H1 (cell line): ENCODE measurements at regions not wholly inside any gene's neighbourhood (a gene's known extent, or its start where the extent isn't known, plus 50 kb on each side); places are given as distances from the start of the nearest gene placed in this dataset.

Source experiments
- ATF3 ChIP-seq: IDR thresholded peaks from 2 replicates; pipeline ENCODE4 v1.6.1; 2011; ENCODE audit warnings: low read depth, mild to moderate bottlenecking, low read length; ENCODE audit not compliant: insufficient read depth
- CHD7 ChIP-seq: fragments of 300-600 bp; sonication (generic); IDR thresholded peaks from 2 replicates; pipeline ENCODE4 v1.7.1; 2012; ENCODE audit warnings: low read length, moderate library complexity, mild to moderate bottlenecking, inconsistent platforms; ENCODE audit not compliant: insufficient replicate concordance
- EGR1 ChIP-seq: IDR thresholded peaks from 2 replicates; pipeline ENCODE4 v1.6.1; 2011; ENCODE audit warnings: low read depth, low read length, borderline replicate concordance
- GABPA ChIP-seq: IDR thresholded peaks from 2 replicates; pipeline ENCODE4 v1.6.1; 2011; ENCODE audit warnings: mild to moderate bottlenecking, low read length, moderate library complexity, borderline replicate concordance; ENCODE audit not compliant: insufficient read depth
- MAX ChIP-seq: IDR thresholded peaks from 2 replicates; pipeline ENCODE4 v1.6.1; 2012; ENCODE audit warnings: inconsistent platforms
- RAD21 ChIP-seq, 2 experiments: IDR thresholded peaks in 1 of 2; conservative IDR thresholded peaks in 1 of 2; 2 replicates each; pipeline ENCODE4 v1.6.1; 2011; ENCODE audit warnings: low read depth in 2 of 2, low read length in 2 of 2, improper control_type of control experiment in 1 of 2, inconsistent platforms in 1 of 2, mild to moderate bottlenecking in 1 of 2, moderate library complexity in 1 of 2
- RBBP5 ChIP-seq: IDR thresholded peaks from 2 replicates; pipeline ENCODE4 v1.7.1; 2012; ENCODE audit warnings: low read depth, mild to moderate bottlenecking, inconsistent platforms, low read length, moderate library complexity, borderline replicate concordance
- SIX5 ChIP-seq: IDR thresholded peaks from 2 replicates; pipeline ENCODE4 v1.6.1; 2011; ENCODE audit warnings: mild to moderate bottlenecking, low read depth, low read length
- SP1 ChIP-seq: IDR thresholded peaks from 2 replicates; pipeline ENCODE4 v1.6.1; 2011; ENCODE audit warnings: low read depth, low read length

- TF ChIP-seq CHD7 (no peak), SP1 (no peak), SIX5 (no peak), RAD21 (IDR thresholded peaks at IDR 0.05 in 1 of 2, conservative IDR thresholded peaks at IDR 0.05 in 1 of 2; ENCODE audit: low read depth in 2 of 2, low read length in 2 of 2) (no peak), MAX (no peak), ATF3 (no peak), RBBP5 (no peak), EGR1 (no peak), GABPA (no peak)
These were observed 92.6 kb upstream of the PREP start (continued) for GRCh38 chr6:105495515-105495914.
